Uterus (tissue), 3 donors: ENCODE measurements at regions not wholly inside any gene's neighbourhood (a gene's known extent, or its start where the extent isn't known, plus 50 kb on each side); places are given as distances from the start of the nearest gene placed in this dataset.

ENCODE experiments used
- DNase-seq, 2 donors: peaks; one replicate each; pipeline ENCODE4 v3.0.0-alpha.2; 2019 to 2020
- H3K27ac ChIP-seq, 2 donors: fragments of 200-600 bp; sonication (generic); 1 replicate in 1 of 2; 2 replicates in 1 of 2; pipeline ENCODE4 v1.5.1; 2016 to 2018
- H3K27me3 ChIP-seq, 2 donors: fragments of 200-600 bp; sonication (generic); one replicate each; pipeline ENCODE4 v1.5.1; 2018 to 2019; ENCODE audit warnings: control low read depth in 1 of 2
- H3K36me3 ChIP-seq, 2 donors: fragments of 200-600 bp; sonication (generic); one replicate each; pipeline ENCODE4 v1.5.1; 2019; ENCODE audit warnings: control low read depth in 1 of 2
- H3K4me1 ChIP-seq, 2 donors: fragments of 200-600 bp; sonication (generic); one replicate each; pipeline ENCODE4 v1.5.1; 2018 to 2019; ENCODE audit warnings: control low read depth in 1 of 2
- H3K4me3 ChIP-seq, 2 donors: fragments of 200-600 bp; sonication (generic); 1 replicate in 1 of 2; 2 replicates in 1 of 2; pipeline ENCODE4 v1.5.1; 2018 to 2019; ENCODE audit warnings: mild to moderate bottlenecking in 1 of 2
- H3K9me3 ChIP-seq, 2 donors: fragments of 200-600 bp; sonication (generic); one replicate each; pipeline ENCODE4 v1.5.1; 2019; ENCODE audit warnings: control low read depth in 1 of 2
- POLR2A ChIP-seq, 2 donors: fragments of 450-650 bp; IDR thresholded peaks; one replicate each; pipeline ENCODE4 v1.6.1; 2016; ENCODE audit warnings: antibody characterized with exemption in 2 of 2, mild to moderate bottlenecking in 1 of 2, moderate library complexity in 1 of 2
- intact Hi-C: fragments of 100-400 bp; cut with DNase I; formaldehyde crosslinking; loops from one replicate; pipeline ENCODE4 v1.15.1; 2023; ENCODE audit warnings: low total_unique reads
- TF ChIP-seq, protein P1 (sequence below), 4 experiments: fragments of 200-600 bp in 2 of 4; fragments of 450-650 bp in 2 of 4; sonication (generic) in 2 of 4; IDR thresholded peaks; one replicate each; pipeline ENCODE4 v1.5.1; 2016 to 2019; ENCODE audit warnings: antibody characterized with exemption in 4 of 4, mild to moderate bottlenecking in 2 of 4, moderate library complexity in 1 of 4
- donor health status: DM: yes; HTN: yes; CAD: no.

DNA sequence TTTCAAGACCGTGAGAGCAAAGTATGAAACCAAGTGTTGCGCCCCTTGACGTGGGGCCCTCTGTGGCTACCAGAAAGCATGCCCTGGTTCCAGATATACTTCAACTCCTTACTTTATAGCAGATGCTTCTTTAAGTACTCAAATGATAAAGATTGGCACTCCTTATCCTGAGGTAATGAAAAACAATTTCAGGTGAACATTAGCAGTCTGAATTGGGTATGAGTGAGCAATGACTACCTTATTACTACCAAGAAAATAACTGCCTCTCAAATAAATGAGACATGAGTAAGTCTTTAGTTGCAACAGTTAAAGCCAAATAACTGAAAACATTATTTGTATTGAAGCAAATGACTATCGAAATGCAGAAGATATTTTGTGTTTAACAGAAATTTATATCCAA lies 408.7 kb downstream of the MMUT start:
- Histone ChIP-seq H3K27ac (no peak overlapping the region), H3K36me3 (no peaks in the 10 kb centered on the region), H3K27me3 (no peaks in the 10 kb centered on the region), H3K4me3 (no peak overlapping the region), H3K9me3 (no peaks in the 10 kb centered on the region), H3K4me1 (no peaks in the 10 kb centered on the region)
- DNase-seq: no peak
- intact Hi-C loops: no loop called here
- TF ChIP-seq, protein P1, sequence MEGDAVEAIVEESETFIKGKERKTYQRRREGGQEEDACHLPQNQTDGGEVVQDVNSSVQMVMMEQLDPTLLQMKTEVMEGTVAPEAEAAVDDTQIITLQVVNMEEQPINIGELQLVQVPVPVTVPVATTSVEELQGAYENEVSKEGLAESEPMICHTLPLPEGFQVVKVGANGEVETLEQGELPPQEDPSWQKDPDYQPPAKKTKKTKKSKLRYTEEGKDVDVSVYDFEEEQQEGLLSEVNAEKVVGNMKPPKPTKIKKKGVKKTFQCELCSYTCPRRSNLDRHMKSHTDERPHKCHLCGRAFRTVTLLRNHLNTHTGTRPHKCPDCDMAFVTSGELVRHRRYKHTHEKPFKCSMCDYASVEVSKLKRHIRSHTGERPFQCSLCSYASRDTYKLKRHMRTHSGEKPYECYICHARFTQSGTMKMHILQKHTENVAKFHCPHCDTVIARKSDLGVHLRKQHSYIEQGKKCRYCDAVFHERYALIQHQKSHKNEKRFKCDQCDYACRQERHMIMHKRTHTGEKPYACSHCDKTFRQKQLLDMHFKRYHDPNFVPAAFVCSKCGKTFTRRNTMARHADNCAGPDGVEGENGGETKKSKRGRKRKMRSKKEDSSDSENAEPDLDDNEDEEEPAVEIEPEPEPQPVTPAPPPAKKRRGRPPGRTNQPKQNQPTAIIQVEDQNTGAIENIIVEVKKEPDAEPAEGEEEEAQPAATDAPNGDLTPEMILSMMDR (IDR thresholded peaks at IDR 0.05): no peak
- TF ChIP-seq POLR2A (IDR thresholded peaks at IDR 0.05): no peak

DNA sequence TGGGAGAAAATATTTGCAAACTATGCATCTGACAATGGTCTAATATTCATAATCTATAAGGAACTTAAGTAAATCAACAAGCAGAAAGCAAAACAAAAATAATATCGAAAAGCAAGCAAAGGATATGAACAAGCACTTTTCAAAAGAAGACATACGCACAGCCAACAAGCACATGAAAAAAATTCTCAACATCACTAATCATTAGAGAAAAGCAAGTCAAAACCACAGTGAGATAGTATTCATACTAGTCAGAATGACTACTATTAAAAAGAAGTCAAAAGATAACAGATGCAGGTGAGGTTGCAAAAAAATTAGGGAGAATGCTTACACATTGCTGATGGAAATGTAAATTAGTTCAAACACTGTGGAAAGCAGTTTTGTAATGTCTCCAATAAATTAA lies 410.2 kb downstream of the MMUT start:
- DNase-seq: no peak
- Histone ChIP-seq H3K36me3 (no peaks in the 10 kb centered on the region), H3K27me3 (no peaks in the 10 kb centered on the region), H3K27ac (no peak overlapping the region), H3K9me3 (no peaks in the 10 kb centered on the region), H3K4me1 (no peaks in the 10 kb centered on the region), H3K4me3 (no peak overlapping the region)
- no peak for TF ChIP-seq POLR2A (IDR thresholded peaks at IDR 0.05)
- TF ChIP-seq, protein P1 (IDR thresholded peaks at IDR 0.05): no peak
- intact Hi-C loops: no loop called here

DNA sequence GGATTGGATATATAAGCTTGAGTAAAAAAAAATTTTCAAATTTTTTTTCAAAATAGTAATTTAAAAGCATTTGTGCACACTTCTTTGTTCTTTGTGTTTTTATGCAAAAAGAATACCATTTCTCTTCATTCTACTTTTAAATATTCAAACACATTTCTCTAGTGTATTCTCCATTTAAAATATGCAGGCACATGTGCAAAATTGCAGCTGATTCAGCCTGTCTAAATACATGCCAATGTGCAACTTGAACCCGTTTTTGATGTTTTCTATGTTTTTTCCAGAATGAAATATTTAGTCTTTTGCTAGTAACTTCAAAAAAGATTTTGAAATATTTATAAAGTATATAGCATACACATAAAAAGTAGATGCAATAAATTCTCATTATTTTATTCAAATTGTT lies 411.8 kb downstream of the MMUT start:
- H3K36me3 ChIP-seq: no peaks in the 10 kb centered on the region
- no peak overlapping the region for H3K4me3 ChIP-seq
- no peak for DNase-seq
- no peak overlapping the region for H3K27ac ChIP-seq
- no peaks in the 10 kb centered on the region for H3K4me1 ChIP-seq
- no peaks in the 10 kb centered on the region for H3K27me3 ChIP-seq
- no peaks in the 10 kb centered on the region for H3K9me3 ChIP-seq
- TF ChIP-seq POLR2A (IDR thresholded peaks at IDR 0.05): no peak
- TF ChIP-seq, protein P1 (IDR thresholded peaks at IDR 0.05): no peak
- intact Hi-C loops: no loop called here

DNA sequence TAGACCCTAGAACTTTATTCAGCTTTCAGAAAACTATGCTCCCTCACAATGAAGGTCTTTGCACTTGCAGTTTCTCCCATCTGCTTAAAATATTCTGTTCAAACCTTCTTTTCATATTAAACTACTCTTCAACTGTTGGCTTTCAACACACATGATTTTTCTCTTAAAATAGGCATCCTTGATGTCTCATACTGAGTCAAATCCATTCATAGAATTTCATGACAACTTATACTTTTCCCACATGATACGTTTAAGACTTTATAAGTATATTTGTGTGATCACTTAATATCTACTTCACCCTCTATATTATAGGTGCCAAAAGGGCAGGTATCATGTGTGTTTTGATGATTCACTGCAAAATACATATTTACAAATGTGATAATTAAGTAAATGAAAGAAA lies 412.5 kb downstream of the MMUT start:
- Histone ChIP-seq H3K4me3 (no peak overlapping the region), H3K27me3 (no peaks in the 10 kb centered on the region), H3K36me3 (no peaks in the 10 kb centered on the region), H3K27ac (no peak overlapping the region), H3K4me1 (no peaks in the 10 kb centered on the region), H3K9me3 (no peaks in the 10 kb centered on the region)
- DNase-seq: no peak
- intact Hi-C loops: no loop called here
- TF ChIP-seq, protein P1 (IDR thresholded peaks at IDR 0.05): no peak
- no peak for TF ChIP-seq POLR2A (IDR thresholded peaks at IDR 0.05)

DNA sequence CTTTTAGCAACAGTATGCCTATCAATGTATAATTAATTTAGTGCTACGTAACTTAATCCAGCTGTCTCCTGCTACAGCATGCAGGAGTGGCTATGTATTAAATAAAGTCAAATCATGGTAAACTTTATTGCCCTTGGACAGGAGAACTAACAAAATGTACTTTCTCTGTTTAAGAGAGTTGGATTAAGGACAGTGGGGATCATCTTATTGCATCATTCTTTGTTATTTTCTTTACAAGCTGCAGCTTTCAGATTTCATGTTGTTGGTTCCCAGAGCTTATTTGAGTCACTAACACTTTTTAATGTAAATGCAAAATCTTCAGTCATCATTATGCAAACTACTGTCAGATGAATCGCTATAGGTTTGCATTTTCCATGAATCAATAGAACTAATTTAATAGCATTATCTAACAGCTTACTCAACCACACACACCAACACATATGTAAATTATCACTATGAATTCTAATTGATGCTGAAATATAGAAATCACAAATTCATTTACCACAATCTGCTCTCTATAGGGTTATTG lies 424.7 kb downstream of the MMUT start:
- intact Hi-C loops: no loop called here
- Histone ChIP-seq H3K4me3 (no peak overlapping the region), H3K4me1 (no peaks in the 10 kb centered on the region), H3K9me3 (no peaks in the 10 kb centered on the region), H3K36me3 (no peaks in the 10 kb centered on the region), H3K27me3 (no peaks in the 10 kb centered on the region), H3K27ac (no peak overlapping the region)
- TF ChIP-seq, protein P1 (IDR thresholded peaks at IDR 0.05): no peak
- TF ChIP-seq POLR2A (IDR thresholded peaks at IDR 0.05): no peak
- DNase-seq: no peak
